IMR-90 (cell line): ENCODE measurements at regions not wholly inside any gene's neighbourhood (a gene's known extent, or its start where the extent isn't known, plus 50 kb on each side); places are given as distances from the start of the nearest gene placed in this dataset.
A peak's percentile ranks its signal among the peaks of the same experiment; 100 is the strongest.

ENCODE experiments used
- ATAC-seq: fragments of 200-7000 bp; cut with Tn5 transposase; 2 replicates; pipeline ENCODE4 v1.9.1; 2020; ENCODE audit warnings: low read depth, mild to moderate bottlenecking, moderate library complexity
- BruUV-seq: library from RNA; stranded (reverse); fragments of 400-500 nt; replicated peaks from 2 replicates; lab custom pipeline; 2021; lab: Mats Ljungman, UMichigan
- CTCF ChIA-PET: fragments of 300-600 bp; formaldehyde crosslinking; extraction: SDS; loops from one replicate; lab custom pipeline; 2021; ENCODE audit warnings: antibody characterized with exemption; lab: Yijun Ruan, JAX
- POLR2A ChIA-PET: fragments of 300-600 bp; sonication (Branson Sonifier 250); formaldehyde crosslinking; loops from one replicate; lab custom pipeline; 2022; ENCODE audit warnings: antibody characterized with exemption; ENCODE audit not compliant: unreplicated experiment; lab: Charles Lee
- DNase-seq: peaks from one replicate; pipeline ENCODE4 v3.0.0; 2013
- H2AFZ ChIP-seq: replicated peaks from 2 replicates; pipeline ENCODE3; 2013; ENCODE audit warnings: low read length, mild to moderate bottlenecking; ENCODE audit not compliant: poor library complexity
- H2AK5ac ChIP-seq: 2 replicates; pipeline ENCODE4 v1.6.1; 2013; ENCODE audit warnings: low read depth, low read length, inconsistent platforms
- H2AK9ac ChIP-seq: replicated peaks from 2 replicates; pipeline ENCODE3; 2013; ENCODE audit warnings: mild to moderate bottlenecking, low read depth, low read length, moderate library complexity; ENCODE audit not compliant: poor library complexity
- H2BK120ac ChIP-seq: 2 replicates; pipeline ENCODE4 v1.6.1; 2013; ENCODE audit warnings: low read depth, low read length, inconsistent platforms
- H2BK15ac ChIP-seq: 3 replicates; pipeline ENCODE4 v1.6.1; 2013; ENCODE audit warnings: low read depth, low read length, inconsistent platforms
- H2BK20ac ChIP-seq: 2 replicates; pipeline ENCODE4 v1.6.1; 2013; ENCODE audit warnings: low read depth, mild to moderate bottlenecking, inconsistent platforms, low read length, moderate library complexity
- H2BK5ac ChIP-seq: 2 replicates; pipeline ENCODE4 v1.6.1; 2013; ENCODE audit warnings: mild to moderate bottlenecking, low read depth, low read length, inconsistent platforms; ENCODE audit not compliant: poor library complexity, severe bottlenecking
- H3K14ac ChIP-seq: replicated peaks from 2 replicates; pipeline ENCODE4 v1.6.1; 2013; ENCODE audit warnings: low read depth, low read length, inconsistent platforms
- H3K18ac ChIP-seq: 2 replicates; pipeline ENCODE4 v1.6.1; 2013; ENCODE audit warnings: low read depth, low read length, control low read depth
- H3K23ac ChIP-seq: 2 replicates; pipeline ENCODE4 v1.6.1; 2013; ENCODE audit warnings: low read depth, low read length, inconsistent platforms
- H3K27ac ChIP-seq: 2 replicates; pipeline ENCODE4 v1.5.1; 2013; ENCODE audit warnings: mild to moderate bottlenecking, control low read depth, low read length; ENCODE audit not compliant: insufficient read depth
- H3K27me3 ChIP-seq: 2 replicates; pipeline ENCODE4 v1.6.1; 2013; ENCODE audit warnings: low read length; ENCODE audit not compliant: control insufficient read depth, insufficient read depth
- H3K36me3 ChIP-seq: 2 replicates; pipeline ENCODE4 v1.6.1; 2013; ENCODE audit warnings: low read length, mixed read lengths; ENCODE audit not compliant: control insufficient read depth, insufficient read depth
- H3K4ac ChIP-seq: 2 replicates; pipeline ENCODE4 v1.6.1; 2013; ENCODE audit warnings: low read depth, low read length, inconsistent platforms
- H3K4me1 ChIP-seq: 2 replicates; pipeline ENCODE4 v1.6.1; 2013; ENCODE audit warnings: low read length, mixed read lengths; ENCODE audit not compliant: control insufficient read depth, insufficient read depth
- H3K4me2 ChIP-seq: 2 replicates; pipeline ENCODE4 v1.6.1; 2013; ENCODE audit warnings: low read depth, mild to moderate bottlenecking, control low read depth, low read length, moderate library complexity
- H3K4me3 ChIP-seq: 2 replicates; pipeline ENCODE4 v1.5.1; 2013; ENCODE audit warnings: low read depth, mild to moderate bottlenecking, control low read depth, low read length, moderate library complexity; ENCODE audit not compliant: insufficient read depth
- H3K56ac ChIP-seq: 2 replicates; pipeline ENCODE4 v1.6.1; 2013; ENCODE audit warnings: low read length, inconsistent platforms; ENCODE audit not compliant: insufficient read depth; ENCODE audit errors: extremely low read depth
- H3K79me1 ChIP-seq, 2 experiments: 2 replicates each; pipeline ENCODE4 v1.6.1; 2013; ENCODE audit warnings: low read length in 2 of 2, inconsistent platforms in 1 of 2, low read depth in 1 of 2
- H3K9ac ChIP-seq: 2 replicates; pipeline ENCODE4 v1.6.1; 2013; ENCODE audit warnings: low read depth, low read length, control low read depth
- H3K9me1 ChIP-seq: 2 replicates; pipeline ENCODE4 v1.6.1; 2013; ENCODE audit warnings: low read length, inconsistent platforms; ENCODE audit not compliant: insufficient read depth
- H3K9me3 ChIP-seq: 2 replicates; pipeline ENCODE4 v1.6.1; 2013; ENCODE audit warnings: low read length; ENCODE audit not compliant: control insufficient read depth, insufficient read depth
- H4K20me1 ChIP-seq: 2 replicates; pipeline ENCODE4 v1.6.1; 2013; ENCODE audit warnings: low read length, inconsistent platforms; ENCODE audit not compliant: insufficient read depth
- H4K5ac ChIP-seq: 2 replicates; pipeline ENCODE4 v1.6.1; 2013; ENCODE audit warnings: mild to moderate bottlenecking, low read depth, low read length, control low read depth
- H4K8ac ChIP-seq, 2 experiments: 2 replicates each; pipeline ENCODE4 v1.6.1; 2013; ENCODE audit warnings: low read depth in 2 of 2, low read length in 2 of 2, control low read depth in 1 of 2, inconsistent platforms in 1 of 2
- H4K91ac ChIP-seq: 2 replicates; pipeline ENCODE4 v1.6.1; 2013; ENCODE audit warnings: low read depth, low read length, inconsistent platforms; ENCODE audit not compliant: insufficient read depth
- CEBPB ChIP-seq: IDR thresholded peaks from 2 replicates; pipeline ENCODE4 v1.6.1; 2012; ENCODE audit warnings: low read depth, low read length, improper control_type of control experiment
- MAZ ChIP-seq: IDR thresholded peaks from 2 replicates; pipeline ENCODE4 v1.6.1; 2012; ENCODE audit warnings: low read depth, mild to moderate bottlenecking, low read length, improper control_type of control experiment, moderate library complexity, borderline replicate concordance
- MXI1 ChIP-seq: IDR thresholded peaks from 2 replicates; pipeline ENCODE4 v1.6.1; 2012; ENCODE audit warnings: low read depth, mild to moderate bottlenecking, low read length, moderate library complexity, borderline replicate concordance
- WGBS, 2 experiments: methylation state at CpG; one replicate each; pipeline versions ENCODE4 v1.1.5 to v1.1.7; 2013; ENCODE audit warnings: missing lambda C conversion rate in 2 of 2; ENCODE audit not compliant: insufficient read length in 1 of 2; ENCODE audit errors: extremely low coverage in 2 of 2; 5-methylcytosine and 5-hydroxymethylcytosine counted together
- dilution Hi-C: fragments of 300-500 bp; cut with HindIII; formaldehyde crosslinking; loops from one replicate; pipeline ENCODE4 v1.14.3; 2018; ENCODE audit warnings: low sequenced_read_pairs; ENCODE audit not compliant: unreplicated experiment
- in situ Hi-C: fragments of 300-500 bp; cut with MboI; formaldehyde crosslinking; loops from 3 replicates; pipeline ENCODE4 v1.14.3; 2019; ENCODE audit warnings: low sequenced_read_pairs, inconsistent platforms, mixed read lengths
- intact Hi-C: fragments of 100-400 bp; cut with micrococcal nuclease; formaldehyde crosslinking; loops from 2 replicates; pipeline ENCODE4 v1.10.0; 2022
- TF ChIP-seq, protein P1 (sequence below): conservative IDR thresholded peaks from 2 replicates; pipeline ENCODE4 v1.5.1; 2012; ENCODE audit warnings: mild to moderate bottlenecking, low read depth, low read length, improper control_type of control experiment

DNA sequence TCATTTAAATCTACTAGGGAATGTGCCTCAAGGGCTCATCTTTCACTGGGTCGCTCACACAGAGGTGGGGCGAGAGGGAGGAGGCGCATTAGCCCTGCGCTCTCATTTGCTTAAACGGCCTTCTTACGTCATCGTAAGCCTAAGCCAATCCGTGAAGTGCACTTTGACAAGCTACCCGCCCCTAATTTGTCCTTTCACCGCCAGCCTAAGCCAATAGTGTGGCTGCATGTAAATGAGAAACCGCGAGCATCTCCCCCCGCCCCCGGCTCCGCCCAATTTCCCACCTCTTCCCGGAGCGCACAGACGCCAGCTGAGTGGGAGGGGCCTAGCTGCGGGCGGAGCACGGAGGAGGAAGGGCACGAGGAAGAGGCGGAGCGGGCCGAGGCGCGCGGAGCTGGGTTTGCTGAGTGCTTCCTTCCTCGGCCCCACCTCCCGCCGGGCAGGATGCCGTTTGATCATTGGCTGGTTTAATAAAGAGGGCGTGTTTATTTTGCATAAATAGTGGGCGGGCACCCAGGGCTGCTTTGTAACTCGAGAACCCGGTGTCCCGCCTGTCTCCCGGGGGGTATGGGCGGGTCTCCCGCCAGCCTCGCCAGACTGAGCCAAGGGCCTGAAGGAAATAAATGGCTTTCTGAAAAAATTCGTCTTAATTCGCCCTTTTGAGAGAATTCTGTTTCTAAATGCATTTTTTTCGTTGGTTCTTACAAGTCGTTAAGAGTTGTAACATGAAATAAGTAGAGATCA is 289.6 kb upstream of the NFE2L3 start:
- Histone ChIP-seq H3K14ac (no peak overlapping the region), H2AK9ac (no peak overlapping the region), H3K36me3 (no peaks in the 10 kb centered on the region), H2BK15ac (no peak overlapping the region), H2BK5ac (no peak overlapping the region), H4K91ac (no peak overlapping the region), H3K27ac (no peak overlapping the region), H2BK20ac (no peak overlapping the region), H4K8ac (no peak overlapping the region), H3K18ac (no peak overlapping the region), H3K56ac (no peak overlapping the region), H2AK5ac (no peak overlapping the region), H2BK120ac (no peak overlapping the region), H3K4me1 (no peaks in the 10 kb centered on the region), H3K9me3 (no peaks in the 10 kb centered on the region), H3K4ac (no peak overlapping the region), H4K20me1 (no peaks in the 10 kb centered on the region), H4K5ac (no peak overlapping the region), H3K4me2 (no peak overlapping the region), H3K9me1 (peaks cover under 1% of the 10 kb centered on the region; the same call in 1 of the 2 replicates), H3K27me3 (peaks cover 10% of the 10 kb centered on the region), H3K4me3 (no peak overlapping the region; the same call in 1 of the 2 replicates), H2AFZ (peak overlapping the region; percentile 7), H3K9ac (no peak overlapping the region), H3K23ac (no peak overlapping the region), H3K79me1 (no peaks in the 10 kb centered on the region)
- ChIA-PET POLR2A (no interaction called here), CTCF (interaction anchor here (0.5 to 0.6 kb wide), 2 partner anchors 228 to 1468 kb away, joined by 3 to 4 read pairs; no protein-coding TSS in a partner anchor)
- ATAC-seq, result peak; percentile 97
- WGBS, 2 experiments, result 0% methylated on average over 12 of the region's 45 CpGs; no CpG with 5 or more reads in 1 of the 2 experiments
- intact Hi-C loops, result loop anchor here (1.0 to 10.0 kb wide), 2 partner anchors 992 to 1281 kb away; partner anchors contain the start of gene HOXA5
- dilution Hi-C loops, result no loop called here
- no TSS peak for BruUV-seq
- peak; percentile 100 for DNase-seq
- TF ChIP-seq, protein P1, sequence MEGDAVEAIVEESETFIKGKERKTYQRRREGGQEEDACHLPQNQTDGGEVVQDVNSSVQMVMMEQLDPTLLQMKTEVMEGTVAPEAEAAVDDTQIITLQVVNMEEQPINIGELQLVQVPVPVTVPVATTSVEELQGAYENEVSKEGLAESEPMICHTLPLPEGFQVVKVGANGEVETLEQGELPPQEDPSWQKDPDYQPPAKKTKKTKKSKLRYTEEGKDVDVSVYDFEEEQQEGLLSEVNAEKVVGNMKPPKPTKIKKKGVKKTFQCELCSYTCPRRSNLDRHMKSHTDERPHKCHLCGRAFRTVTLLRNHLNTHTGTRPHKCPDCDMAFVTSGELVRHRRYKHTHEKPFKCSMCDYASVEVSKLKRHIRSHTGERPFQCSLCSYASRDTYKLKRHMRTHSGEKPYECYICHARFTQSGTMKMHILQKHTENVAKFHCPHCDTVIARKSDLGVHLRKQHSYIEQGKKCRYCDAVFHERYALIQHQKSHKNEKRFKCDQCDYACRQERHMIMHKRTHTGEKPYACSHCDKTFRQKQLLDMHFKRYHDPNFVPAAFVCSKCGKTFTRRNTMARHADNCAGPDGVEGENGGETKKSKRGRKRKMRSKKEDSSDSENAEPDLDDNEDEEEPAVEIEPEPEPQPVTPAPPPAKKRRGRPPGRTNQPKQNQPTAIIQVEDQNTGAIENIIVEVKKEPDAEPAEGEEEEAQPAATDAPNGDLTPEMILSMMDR, result no peak
- peak; percentile 90 for TF ChIP-seq CEBPB
- peak; percentile 96 for TF ChIP-seq MAZ
- peak; percentile 57; the same call in 1 of the 2 replicates for TF ChIP-seq MXI1
- in situ Hi-C loops, result loop anchor here (5.0 kb wide), 1 partner anchor 1240 kb away; the partner anchor contains the start of gene HOXA2
